ENCODE measurements at regions not wholly inside any gene's neighbourhood (a gene's known extent, or its start where the extent isn't known, plus 50 kb on each side); places are given as distances from the start of the nearest gene placed in this dataset.

GRCh38 chr7:21013765-21014539 lies 227.3 kb upstream of the SP8 start:
- Mint-ChIP-seq H3K4me3 (no peak overlapping the region), H3K27me3 (ENCODE audit: low read depth) (peaks cover 4% of the 10 kb centered on the region), H3K9me3 (peaks cover 21% of the 10 kb centered on the region), H3K36me3 (no peaks in the 10 kb centered on the region), H3K4me1 (no peaks in the 10 kb centered on the region), H3K27ac (no peak overlapping the region)
- DNase-seq (ENCODE audit: low spot score in 2 of 2, unreplicated experiment in 2 of 2): no peak
- no peak for TF ChIP-seq CTCF (IDR thresholded peaks at IDR 0.05; ENCODE audit: unreplicated experiment)

DNA sequence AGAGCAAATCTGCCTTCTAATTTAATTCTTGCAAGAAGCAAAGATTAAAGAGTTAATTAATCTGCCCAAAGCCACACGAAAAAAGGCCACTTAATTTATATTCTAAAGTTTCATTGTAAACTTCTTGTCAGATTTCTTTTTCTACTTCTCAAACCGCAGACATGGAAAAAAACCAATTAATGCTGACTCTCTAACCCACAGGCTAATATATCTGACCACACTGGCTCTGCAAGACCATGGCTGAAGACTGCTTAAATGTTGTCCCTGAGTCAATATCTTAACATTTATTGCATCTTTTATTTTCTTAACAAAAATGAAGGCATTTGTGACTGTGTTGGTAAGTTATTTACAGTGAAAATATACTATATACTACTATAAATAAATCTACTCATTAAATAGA lies 234.0 kb upstream of the SP8 start:
- Mint-ChIP-seq H3K4me3 (no peak overlapping the region), H3K4me1 (no peaks in the 10 kb centered on the region)

DNA sequence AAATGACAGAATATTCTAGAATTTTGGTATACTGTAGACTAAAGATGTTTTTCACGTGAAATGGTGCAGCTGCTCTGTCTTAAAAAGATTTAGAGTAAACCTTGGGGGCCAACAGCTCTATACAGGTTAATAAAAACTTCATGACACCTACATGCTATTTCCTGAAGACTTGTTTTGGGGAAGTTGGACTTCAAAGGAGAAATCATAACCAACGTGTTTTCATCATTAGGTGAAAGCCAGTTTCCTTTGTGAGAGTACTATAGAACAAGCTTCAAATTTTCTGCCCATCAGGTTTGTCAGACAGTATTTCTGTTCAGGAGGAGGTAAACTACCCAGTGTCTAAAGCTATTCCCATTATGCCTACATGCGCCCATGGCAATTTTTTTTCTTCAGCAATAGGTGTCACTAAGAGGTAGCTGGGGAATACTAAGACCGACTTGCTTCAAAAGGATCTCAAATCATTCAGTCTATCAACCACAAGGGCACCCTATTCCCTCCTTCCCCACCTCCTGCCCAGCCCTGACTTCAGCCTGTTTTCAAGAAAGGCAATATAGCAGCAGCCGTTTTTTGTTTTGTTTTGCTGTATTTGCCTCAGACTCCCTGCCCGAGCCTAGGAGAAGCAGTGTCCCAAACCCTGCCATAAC lies 237.3 kb upstream of the SP8 start:
- Mint-ChIP-seq H3K27ac (no peak overlapping the region), H3K4me3 (no peak overlapping the region), H3K9me3 (no peaks in the 10 kb centered on the region), H3K36me3 (no peaks in the 10 kb centered on the region), H3K4me1 (no peaks in the 10 kb centered on the region), H3K27me3 (ENCODE audit: low read depth) (peaks cover 47% of the 10 kb centered on the region)
- DNase-seq (ENCODE audit: low spot score in 2 of 2, unreplicated experiment in 2 of 2): no peak
- TF ChIP-seq CTCF (IDR thresholded peaks at IDR 0.05; ENCODE audit: unreplicated experiment): no peak

More for the DNA sequence above, 234.0 kb upstream of the SP8 start:
- H3K9me3 Mint-ChIP-seq: peaks cover 7% of the 10 kb centered on the region
- no peak for TF ChIP-seq CTCF (IDR thresholded peaks at IDR 0.05; ENCODE audit: unreplicated experiment)
- no peaks in the 10 kb centered on the region for H3K36me3 Mint-ChIP-seq
- no peak for DNase-seq (ENCODE audit: low spot score in 2 of 2, unreplicated experiment in 2 of 2)
- H3K27me3 Mint-ChIP-seq (ENCODE audit: low read depth): peaks cover 29% of the 10 kb centered on the region
- H3K27ac Mint-ChIP-seq: no peak overlapping the region

GRCh38 chr7:21024485-21024867 lies 237.8 kb upstream of the SP8 start:
- H3K36me3 Mint-ChIP-seq: no peaks in the 10 kb centered on the region
- H3K9me3 Mint-ChIP-seq: no peaks in the 10 kb centered on the region
- H3K27me3 Mint-ChIP-seq (ENCODE audit: low read depth): peaks cover 52% of the 10 kb centered on the region
- no peak for DNase-seq (ENCODE audit: low spot score in 2 of 2, unreplicated experiment in 2 of 2)
- TF ChIP-seq CTCF (IDR thresholded peaks at IDR 0.05; ENCODE audit: unreplicated experiment): no peak
- no peaks in the 10 kb centered on the region for H3K4me1 Mint-ChIP-seq
- H3K27ac Mint-ChIP-seq: no peak overlapping the region
- no peak overlapping the region for H3K4me3 Mint-ChIP-seq

DNA sequence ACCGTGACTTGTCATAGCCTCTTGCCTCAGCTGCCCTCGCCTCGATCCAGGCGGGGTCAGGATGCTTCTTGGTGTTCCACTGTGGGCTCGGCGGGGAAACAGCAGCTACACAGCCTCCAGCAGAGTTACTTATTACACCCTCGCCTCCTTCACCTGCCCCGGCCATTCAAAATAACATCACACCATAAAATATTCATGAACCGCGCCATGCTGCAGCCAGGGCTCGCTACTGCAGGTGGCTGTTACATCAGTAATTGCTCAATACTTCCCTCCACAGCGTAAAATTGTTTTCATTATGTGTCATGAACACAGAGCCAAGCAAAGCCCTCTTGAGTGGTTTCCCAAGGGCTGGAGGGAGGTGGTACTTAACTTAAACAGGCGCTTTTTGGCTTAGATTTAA lies 241.5 kb upstream of the SP8 start:
- H3K4me3 Mint-ChIP-seq: no peak overlapping the region
- H3K27ac Mint-ChIP-seq: no peak overlapping the region
- no peak for DNase-seq (ENCODE audit: low spot score in 2 of 2, unreplicated experiment in 2 of 2)
- H3K9me3 Mint-ChIP-seq: no peaks in the 10 kb centered on the region
- H3K27me3 Mint-ChIP-seq (ENCODE audit: low read depth): peaks cover 62% of the 10 kb centered on the region
- H3K4me1 Mint-ChIP-seq: no peaks in the 10 kb centered on the region
- H3K36me3 Mint-ChIP-seq: no peaks in the 10 kb centered on the region
- TF ChIP-seq CTCF (IDR thresholded peaks at IDR 0.05; ENCODE audit: unreplicated experiment): no peak
